ENCODE measurements at regions not wholly inside any gene's neighbourhood (a gene's known extent, or its start where the extent isn't known, plus 50 kb on each side); places are given as distances from the start of the nearest gene placed in this dataset.

GRCh38 chr12:111103583-111103982 is 183.2 kb upstream of the MYL2 start:
- no peak for DNase-seq (ENCODE audit: low spot score)
- in situ Hi-C loops (cut with HindIII; ENCODE audit: low sequenced_read_pairs) = no loop called here

DNA sequence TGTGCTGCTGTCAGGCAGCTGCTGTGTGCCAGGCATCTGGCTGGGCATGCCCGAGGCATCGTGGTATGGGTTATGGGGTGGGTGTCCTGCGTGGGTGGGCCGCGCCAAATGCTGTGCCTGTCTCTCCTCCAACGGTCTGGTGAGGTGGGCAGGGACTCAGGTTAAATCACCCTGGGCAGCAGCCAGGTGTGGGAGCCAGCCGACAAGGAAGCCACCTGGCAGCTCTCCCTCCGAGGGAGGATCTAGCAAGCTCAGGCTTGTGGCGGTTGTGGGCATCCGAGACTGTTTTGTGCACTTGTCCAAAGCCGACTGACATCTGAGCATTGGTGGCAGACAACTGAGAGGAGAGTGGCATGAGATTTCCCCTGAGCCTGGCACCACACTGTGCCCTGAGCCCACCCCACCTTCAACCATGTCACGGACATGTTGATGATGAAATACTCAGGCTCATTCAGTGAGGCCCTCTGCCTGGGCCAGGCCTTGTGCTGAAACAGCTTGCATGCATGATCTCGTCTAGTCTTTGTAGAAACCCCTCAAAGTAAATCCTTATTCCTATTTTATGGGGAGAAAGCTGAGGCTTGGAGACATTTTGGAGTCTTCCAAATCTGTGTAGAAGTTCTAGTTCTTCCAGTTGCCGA is 181.8 kb upstream of the MYL2 start:
- peak; percentile 29 for DNase-seq (ENCODE audit: low spot score)
- in situ Hi-C loops (cut with HindIII; ENCODE audit: low sequenced_read_pairs) = no loop called here

GRCh38 chr12:111101003-111101402 is 180.6 kb upstream of the MYL2 start:
- in situ Hi-C loops (cut with HindIII; ENCODE audit: low sequenced_read_pairs) = no loop called here
- no peak for DNase-seq (ENCODE audit: low spot score)

DNA sequence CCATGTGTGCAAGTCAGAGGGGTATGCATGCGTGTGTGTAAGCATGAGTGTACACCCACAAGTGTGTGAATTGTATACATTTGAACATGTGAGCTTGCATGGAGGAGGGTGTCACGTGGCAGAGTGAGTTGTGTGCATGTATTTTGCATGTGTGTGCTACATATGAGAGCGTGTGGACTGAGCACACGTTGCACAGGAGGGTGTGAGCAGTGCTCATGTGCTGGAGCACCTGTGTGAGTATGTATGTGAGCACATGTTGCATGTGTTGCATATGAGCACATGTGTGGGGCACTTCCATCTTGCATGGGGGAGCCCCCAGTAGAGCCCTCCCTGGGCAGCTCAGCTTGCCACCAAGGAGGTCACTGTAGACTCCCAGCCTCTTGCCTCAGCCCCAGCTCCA is 180.2 kb upstream of the MYL2 start:
- no peak for DNase-seq (ENCODE audit: low spot score)
- in situ Hi-C loops (cut with HindIII; ENCODE audit: low sequenced_read_pairs) = no loop called here

GRCh38 chr12:111100003-111100402 is 179.6 kb upstream of the MYL2 start:
- in situ Hi-C loops (cut with HindIII; ENCODE audit: low sequenced_read_pairs) = no loop called here
- no peak for DNase-seq (ENCODE audit: low spot score)

DNA sequence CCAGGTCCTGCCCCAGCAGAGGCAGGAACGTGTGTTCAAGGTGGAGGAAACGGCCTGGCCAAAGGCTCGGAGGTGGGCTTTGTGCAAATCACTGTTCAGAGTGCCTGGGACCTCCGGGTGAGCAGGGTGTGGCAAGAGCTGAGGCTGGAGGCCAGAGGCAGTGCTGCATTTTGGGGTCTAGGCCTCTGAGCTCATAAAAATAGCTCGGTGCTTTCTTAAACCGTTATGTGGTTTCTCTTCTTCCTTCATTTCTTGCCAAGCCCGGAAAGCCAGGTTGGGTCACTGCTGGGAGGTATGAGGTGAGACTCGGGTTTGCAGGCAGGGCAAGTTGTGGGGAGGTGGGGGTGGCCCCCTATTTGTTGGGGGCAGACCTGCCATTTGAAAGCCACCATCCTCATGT is 178.8 kb upstream of the MYL2 start:
- in situ Hi-C loops (cut with HindIII; ENCODE audit: low sequenced_read_pairs) = no loop called here
- no peak for DNase-seq (ENCODE audit: low spot score)

DNA sequence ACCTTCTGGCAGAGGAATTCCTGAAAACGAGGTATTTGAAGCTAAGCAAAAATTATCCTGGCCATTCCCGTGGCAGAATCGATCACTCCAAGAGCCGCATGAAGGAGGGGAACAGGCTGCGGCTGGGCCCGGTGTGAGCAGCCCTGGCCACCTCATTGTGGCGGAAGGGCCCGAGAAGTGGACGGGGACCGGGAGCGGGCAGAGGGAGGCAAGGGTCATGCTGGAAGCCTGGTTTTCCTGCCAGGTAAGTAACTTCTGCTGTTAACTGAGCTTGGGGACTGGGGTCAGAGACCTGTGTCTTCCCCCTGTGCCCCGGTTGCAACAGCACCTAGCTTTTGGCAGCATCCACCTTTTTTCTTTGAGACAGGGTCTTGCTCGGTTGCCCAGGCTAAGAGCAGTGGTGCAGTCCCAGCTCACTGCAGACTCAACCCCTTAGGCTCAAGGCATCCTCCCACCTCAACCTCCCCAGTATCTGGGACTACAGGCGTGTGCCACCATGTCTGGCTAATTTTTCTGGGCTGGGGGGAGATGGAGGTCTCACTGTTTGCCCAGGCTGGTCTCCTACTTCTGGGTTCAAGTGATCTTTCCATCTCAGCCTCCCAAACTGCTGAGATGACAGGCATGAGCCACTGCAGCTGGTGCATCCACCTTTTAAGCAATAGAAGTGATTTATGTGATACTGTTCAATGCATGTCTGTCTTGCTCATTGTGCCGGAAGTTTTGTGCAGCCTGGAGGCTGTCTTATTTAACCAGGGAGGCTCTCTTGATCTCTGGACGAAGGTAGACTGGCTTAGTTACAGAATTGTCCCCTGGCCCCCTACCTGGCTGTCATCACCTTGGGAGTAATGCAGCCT is 174.0 kb upstream of the MYL2 start:
- DNase-seq (ENCODE audit: low spot score) = no peak
- in situ Hi-C loops (cut with HindIII; ENCODE audit: low sequenced_read_pairs) = no loop called here

DNA sequence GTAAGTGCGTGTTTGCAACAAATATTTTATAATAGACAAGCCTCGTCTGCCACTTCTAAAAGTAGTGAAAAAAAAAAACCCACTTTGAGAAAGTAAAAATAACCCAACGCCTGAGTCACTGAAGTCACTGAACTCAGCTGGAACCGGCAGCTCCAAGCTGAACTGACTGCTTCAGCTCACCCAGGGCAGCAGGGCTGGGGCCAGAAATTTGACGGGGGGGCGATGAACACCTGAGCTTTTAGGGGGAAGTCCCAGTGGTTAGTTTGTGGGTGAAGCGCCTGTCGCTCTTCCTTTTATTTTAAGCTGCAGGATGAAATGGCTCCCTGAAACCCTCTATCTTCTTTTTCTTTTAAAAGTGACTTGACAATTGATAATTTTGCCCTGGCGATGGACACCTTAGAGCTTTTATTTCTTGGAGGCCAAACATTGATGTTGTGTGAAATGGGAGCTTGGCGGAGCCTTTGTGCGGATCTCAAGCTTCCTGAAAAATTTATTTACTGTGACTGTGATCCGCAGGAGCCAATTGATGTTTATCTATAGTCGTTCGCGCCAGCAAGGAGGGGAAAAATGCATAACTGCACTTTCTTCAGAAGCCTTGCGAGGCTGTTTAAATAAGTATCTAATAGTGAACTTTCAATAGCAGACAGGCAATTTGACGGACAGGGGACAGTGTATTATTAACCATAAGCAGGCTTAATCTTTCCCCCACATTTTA is 173.2 kb upstream of the MYL2 start:
- in situ Hi-C loops (cut with HindIII; ENCODE audit: low sequenced_read_pairs) = no loop called here
- no peak for DNase-seq (ENCODE audit: low spot score)

DNA sequence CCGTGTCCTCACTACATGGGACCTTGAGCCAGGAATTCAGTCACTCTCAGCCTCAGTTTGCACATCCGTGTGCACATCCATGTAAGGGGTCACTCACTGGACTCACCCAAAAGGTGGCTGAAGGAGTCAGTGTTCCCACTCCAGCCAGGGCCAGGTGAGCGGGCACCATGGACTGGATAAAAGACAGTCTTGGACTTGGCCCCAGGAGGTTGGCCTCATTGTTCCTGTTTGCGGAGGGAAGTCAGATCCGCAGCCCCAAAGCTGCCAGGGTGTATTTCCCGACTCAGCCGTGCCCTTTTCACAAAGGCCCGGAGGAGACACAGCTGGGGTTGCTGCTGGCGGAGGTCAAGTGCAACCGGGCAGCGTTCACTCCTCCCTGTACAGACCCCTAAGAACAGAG is 170.7 kb upstream of the MYL2 start:
- DNase-seq (ENCODE audit: low spot score) = no peak
- in situ Hi-C loops (cut with HindIII; ENCODE audit: low sequenced_read_pairs) = no loop called here

DNA sequence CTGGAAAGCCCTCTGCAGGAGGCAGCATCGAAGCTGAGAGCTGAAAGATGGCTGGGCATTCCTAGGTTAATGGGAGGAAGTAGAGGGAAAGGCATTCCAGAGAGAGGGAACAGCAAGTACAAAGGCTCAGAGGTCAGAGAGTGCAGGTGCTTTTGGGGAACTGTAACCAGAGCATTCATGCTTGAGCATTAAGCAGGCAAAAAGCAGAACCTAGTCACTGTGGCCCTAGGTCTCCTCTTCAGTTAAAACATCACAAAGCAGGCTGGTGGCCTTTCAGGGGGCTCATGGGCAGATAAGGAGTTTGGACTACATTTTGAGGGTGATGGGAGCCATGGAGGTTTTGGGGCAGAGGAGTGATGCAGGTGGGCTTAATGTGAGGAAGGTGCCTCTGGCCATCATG is 169.2 kb upstream of the MYL2 start:
- in situ Hi-C loops (cut with HindIII; ENCODE audit: low sequenced_read_pairs) = no loop called here
- no peak for DNase-seq (ENCODE audit: low spot score)

- in situ Hi-C loops (cut with HindIII; ENCODE audit: low sequenced_read_pairs) = no loop called here
Observed at GRCh38 chr12:111088409-111088808, 168.0 kb upstream of the MYL2 start.

GRCh38 chr12:111086947-111087700 is 166.7 kb upstream of the MYL2 start:
- DNase-seq (ENCODE audit: low spot score) = no peak
- in situ Hi-C loops (cut with HindIII; ENCODE audit: low sequenced_read_pairs) = no loop called here

More at GRCh38 chr12:111088409-111088808, 168.0 kb upstream of the MYL2 start:
- no peak for DNase-seq (ENCODE audit: low spot score)

- no peak for DNase-seq (ENCODE audit: low spot score)
- in situ Hi-C loops (cut with HindIII; ENCODE audit: low sequenced_read_pairs) = no loop called here
Observed at GRCh38 chr12:111085096-111085495, 164.7 kb upstream of the MYL2 start.

GRCh38 chr12:111084605-111085004 is 164.2 kb upstream of the MYL2 start:
- no peak for DNase-seq (ENCODE audit: low spot score)
- in situ Hi-C loops (cut with HindIII; ENCODE audit: low sequenced_read_pairs) = no loop called here

- no peak for DNase-seq (ENCODE audit: low spot score)
- in situ Hi-C loops (cut with HindIII; ENCODE audit: low sequenced_read_pairs) = no loop called here
Observed at GRCh38 chr12:111084158-111084557, 163.8 kb upstream of the MYL2 start.

DNA sequence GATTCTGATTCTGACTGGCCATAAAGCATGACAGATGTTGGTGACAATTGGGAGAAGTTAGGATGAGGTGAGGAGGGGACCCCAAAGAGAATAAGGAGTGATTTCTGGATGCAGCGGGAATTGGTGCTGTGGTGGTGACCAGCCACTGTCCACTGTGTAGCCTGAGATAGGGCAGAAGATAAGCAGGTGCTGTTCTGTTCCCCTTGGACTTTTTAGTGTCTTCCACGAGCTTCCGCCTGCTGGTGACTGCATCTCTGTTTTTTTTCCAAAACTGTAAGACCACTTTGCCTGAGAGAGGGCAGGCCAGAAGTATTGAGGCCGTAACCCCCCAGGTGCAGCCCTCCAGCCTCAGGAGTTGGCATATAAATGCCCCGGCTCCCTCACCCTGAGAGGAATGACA is 161.2 kb upstream of the MYL2 start:
- in situ Hi-C loops (cut with HindIII; ENCODE audit: low sequenced_read_pairs) = no loop called here
- no peak for DNase-seq (ENCODE audit: low spot score)

DNA sequence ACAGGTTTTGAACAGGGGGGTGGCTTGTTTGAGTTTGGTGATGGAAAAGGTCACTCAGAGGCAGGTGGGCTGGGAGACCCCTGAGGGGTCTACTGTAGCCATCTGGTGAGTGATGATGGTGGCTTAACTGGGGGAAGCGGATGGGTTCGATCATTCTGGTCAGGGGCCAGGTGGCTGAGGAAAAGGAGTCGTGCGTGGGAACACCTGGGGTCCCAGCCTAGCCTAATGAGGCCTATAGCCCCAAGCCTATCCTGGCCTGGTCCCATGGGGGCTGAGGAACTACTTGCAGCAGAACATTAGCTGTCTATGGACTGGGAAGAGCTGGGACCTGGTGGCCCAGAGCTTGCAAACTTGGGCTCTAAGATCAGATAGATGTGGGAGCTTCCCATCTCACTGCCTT is 158.4 kb upstream of the MYL2 start:
- in situ Hi-C loops (cut with HindIII; ENCODE audit: low sequenced_read_pairs) = no loop called here
- no peak for DNase-seq (ENCODE audit: low spot score)

DNA sequence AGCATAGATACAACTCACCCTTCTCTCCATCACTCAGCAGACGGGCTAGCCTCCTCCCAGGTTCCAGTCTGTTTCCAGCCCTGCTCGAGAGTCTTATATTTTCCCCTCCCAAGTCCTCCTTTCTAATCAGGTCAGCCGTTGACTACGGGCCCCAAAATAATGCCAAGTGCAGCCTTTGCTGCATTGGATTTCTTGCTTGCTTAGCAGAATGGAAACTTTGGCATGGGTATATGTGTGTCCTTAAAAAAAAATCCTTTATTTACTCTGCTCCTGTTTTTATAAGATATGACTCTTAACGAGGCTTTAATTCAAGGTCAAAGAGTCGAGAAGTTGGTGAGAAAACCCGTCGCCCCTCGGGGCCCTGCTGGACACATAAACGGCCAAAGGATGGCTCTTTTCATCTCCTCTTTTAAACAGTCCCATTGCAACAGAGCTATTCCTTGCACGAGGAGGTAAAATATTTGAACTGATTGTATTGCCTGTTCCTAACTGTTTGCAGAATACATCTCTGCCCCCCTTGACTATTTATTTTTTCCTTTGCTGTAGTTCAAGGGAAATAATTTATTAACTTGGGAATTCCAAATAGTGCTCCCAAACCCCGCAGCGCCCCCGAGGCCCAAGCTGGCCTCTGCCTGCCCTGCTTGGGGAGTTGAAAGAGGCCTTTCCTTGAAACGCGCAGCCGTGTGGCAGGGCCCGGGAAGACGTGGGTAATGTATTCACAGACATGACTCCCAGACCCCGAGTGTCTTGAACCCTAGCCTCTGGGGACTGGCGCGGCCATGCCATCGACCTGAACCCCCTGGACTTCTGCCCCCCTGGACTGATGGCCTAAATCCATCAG is 156.5 kb upstream of the MYL2 start:
- in situ Hi-C loops (cut with HindIII; ENCODE audit: low sequenced_read_pairs) = no loop called here
- DNase-seq (ENCODE audit: low spot score) = peak; percentile 2

DNA sequence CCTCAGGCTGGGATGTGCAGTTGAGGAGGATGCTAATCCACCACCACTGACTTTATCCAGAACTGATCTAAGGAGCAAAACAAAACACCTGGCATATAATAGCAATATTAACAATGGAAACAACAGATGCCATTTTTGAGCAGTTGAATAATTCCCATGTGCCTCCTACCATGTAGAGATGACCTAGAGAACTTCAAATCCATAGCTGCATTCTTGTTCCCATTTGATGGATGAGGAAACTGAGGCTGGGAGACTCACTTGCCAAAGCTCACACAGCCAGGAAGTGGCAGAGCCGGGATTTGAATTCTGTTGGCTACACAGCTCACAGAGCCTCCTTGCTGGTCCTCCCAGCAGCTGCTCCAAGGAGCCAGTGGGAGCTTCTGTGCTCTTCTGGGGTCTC is 155.8 kb upstream of the MYL2 start:
- in situ Hi-C loops (cut with HindIII; ENCODE audit: low sequenced_read_pairs) = no loop called here
- no peak for DNase-seq (ENCODE audit: low spot score)

All from G401 (cell line).